Ishikawa (cell line): ENCODE measurements at regions not wholly inside any gene's neighbourhood (a gene's known extent, or its start where the extent isn't known, plus 50 kb on each side); places are given as distances from the start of the nearest gene placed in this dataset.

Experiments used
- CEBPB ChIP-seq: IDR thresholded peaks from 2 replicates; pipeline ENCODE4 v1.6.1; 2012
- CREB1 ChIP-seq: IDR thresholded peaks from 2 replicates; pipeline ENCODE4 v1.6.1; 2012; ENCODE audit warnings: low read depth
- EGR1 ChIP-seq: IDR thresholded peaks from 2 replicates; pipeline ENCODE4 v1.6.1; 2012
- EP300 ChIP-seq: IDR thresholded peaks from 2 replicates; pipeline ENCODE4 v1.6.1; 2012; ENCODE audit warnings: borderline replicate concordance
- FOXM1 ChIP-seq: IDR thresholded peaks from 2 replicates; pipeline ENCODE4 v1.6.1; 2012; ENCODE audit warnings: low read depth, borderline replicate concordance
- MAX ChIP-seq: IDR thresholded peaks from 2 replicates; pipeline ENCODE4 v1.6.1; 2012
- RAD21 ChIP-seq: IDR thresholded peaks from 2 replicates; pipeline ENCODE4 v1.6.1; 2012; ENCODE audit warnings: low read depth
- TAF1 ChIP-seq: IDR thresholded peaks from 2 replicates; pipeline ENCODE4 v1.6.1; 2012; ENCODE audit warnings: low read depth, mild to moderate bottlenecking
- TEAD4 ChIP-seq: IDR thresholded peaks from 2 replicates; pipeline ENCODE4 v1.6.1; 2012
- YY1 ChIP-seq: IDR thresholded peaks from 2 replicates; pipeline ENCODE4 v1.6.1; 2012; ENCODE audit warnings: low read depth
- ZBTB7A ChIP-seq: IDR thresholded peaks from 2 replicates; pipeline ENCODE4 v1.6.1; 2012; ENCODE audit warnings: low read depth

GRCh38 chr10:61559615-61560014 lies 103.1 kb upstream of the CABCOCO1 start:
- no peak for TF ChIP-seq MAX
- no peak for TF ChIP-seq FOXM1
- no peak for TF ChIP-seq EP300
- no peak for TF ChIP-seq YY1
- TF ChIP-seq TAF1 = no peak
- TF ChIP-seq ZBTB7A = no peak
- TF ChIP-seq CEBPB = no peak
- TF ChIP-seq EGR1 = no peak
- no peak for TF ChIP-seq TEAD4
- no peak for TF ChIP-seq CREB1
- no peak for TF ChIP-seq RAD21
